Endothelial cell (in vitro differentiated cells): ENCODE measurements at regions not wholly inside any gene's neighbourhood (a gene's known extent, or its start where the extent isn't known, plus 50 kb on each side); places are given as distances from the start of the nearest gene placed in this dataset.
A peak's percentile ranks its signal among the peaks of the same experiment; 100 is the strongest.

Experiments used
- DNase-seq: peaks from one replicate; pipeline ENCODE4 v3.0.0; 2021; ENCODE audit warnings: low spot score
- H3K27ac Mint-ChIP-seq: one replicate; pipeline ENCODE4 v1.8.0; 2021; ENCODE audit warnings: mixed read lengths, inconsistent platforms; ENCODE audit not compliant: unreplicated experiment
- H3K27me3 Mint-ChIP-seq: one replicate; pipeline ENCODE4 v1.8.0; 2021; ENCODE audit warnings: mild to moderate bottlenecking, moderate library complexity, mixed read lengths, inconsistent platforms; ENCODE audit not compliant: unreplicated experiment
- H3K36me3 Mint-ChIP-seq: one replicate; pipeline ENCODE4 v1.8.0; 2021; ENCODE audit warnings: mild to moderate bottlenecking, low read depth, mixed read lengths, inconsistent platforms; ENCODE audit not compliant: unreplicated experiment
- H3K4me1 Mint-ChIP-seq: one replicate; pipeline ENCODE4 v1.8.0; 2021; ENCODE audit warnings: mild to moderate bottlenecking, mixed read lengths, inconsistent platforms; ENCODE audit not compliant: unreplicated experiment
- H3K4me3 Mint-ChIP-seq: one replicate; pipeline ENCODE4 v1.8.0; 2021; ENCODE audit warnings: mild to moderate bottlenecking, mixed read lengths, inconsistent platforms; ENCODE audit not compliant: unreplicated experiment
- H3K9me3 Mint-ChIP-seq: one replicate; pipeline ENCODE4 v1.8.0; 2021; ENCODE audit warnings: mixed read lengths, inconsistent platforms; ENCODE audit not compliant: unreplicated experiment
- CTCF ChIP-seq: fragments of 200-600 bp; sonication (generic); IDR thresholded peaks from one replicate; pipeline ENCODE4 v1.5.0; 2021; ENCODE audit warnings: antibody characterized with exemption; ENCODE audit not compliant: unreplicated experiment

GRCh38 chr22:40118979-40119378, 58.7 kb upstream of the TNRC6B start:
- DNase-seq, result no peak
- Mint-ChIP-seq H3K27me3 (peaks cover 5% of the 10 kb centered on the region), H3K9me3 (no peaks in the 10 kb centered on the region), H3K4me1 (peaks cover 57% of the 10 kb centered on the region), H3K4me3 (no peak overlapping the region), H3K27ac (peak overlapping the region; percentile 45), H3K36me3 (no peaks in the 10 kb centered on the region)
- no peak for TF ChIP-seq CTCF

GRCh38 chr22:40120848-40121247, 56.9 kb upstream of the TNRC6B start:
- peak overlapping the region; percentile 91 for H3K27ac Mint-ChIP-seq

DNA sequence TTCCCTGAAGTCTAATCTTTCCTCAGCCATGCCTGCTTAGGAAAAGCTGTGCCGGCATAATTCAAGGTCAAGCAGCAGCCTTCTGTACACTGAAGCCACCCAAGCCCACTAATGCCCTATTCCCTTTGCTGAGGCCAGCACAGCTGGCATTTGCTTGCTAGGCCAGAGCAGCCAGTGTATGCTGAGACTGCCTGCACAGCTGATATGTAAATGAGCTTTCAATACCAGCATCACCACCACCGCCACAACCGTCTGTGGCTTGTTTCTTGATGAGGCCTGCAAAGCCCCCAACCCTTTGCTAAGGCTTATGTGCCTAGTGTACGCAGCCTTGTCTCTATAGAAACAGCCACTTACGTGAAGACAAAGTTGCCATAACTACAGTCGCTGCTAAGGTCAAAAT, 56.3 kb upstream of the TNRC6B start:
- peaks cover 4% of the 10 kb centered on the region for H3K27me3 Mint-ChIP-seq
- H3K4me3 Mint-ChIP-seq, result no peak overlapping the region
- H3K27ac Mint-ChIP-seq, result peak overlapping the region; percentile 91
- H3K9me3 Mint-ChIP-seq, result no peaks in the 10 kb centered on the region
- no peak for DNase-seq
- peaks cover 47% of the 10 kb centered on the region for H3K4me1 Mint-ChIP-seq
- H3K36me3 Mint-ChIP-seq, result no peaks in the 10 kb centered on the region
- TF ChIP-seq CTCF, result no peak

More at GRCh38 chr22:40120848-40121247, 56.9 kb upstream of the TNRC6B start:
- no peak for DNase-seq
- H3K27me3 Mint-ChIP-seq, result peaks cover 5% of the 10 kb centered on the region
- no peak for TF ChIP-seq CTCF
- no peak overlapping the region for H3K4me3 Mint-ChIP-seq
- H3K9me3 Mint-ChIP-seq, result no peaks in the 10 kb centered on the region
- H3K36me3 Mint-ChIP-seq, result no peaks in the 10 kb centered on the region
- peaks cover 52% of the 10 kb centered on the region for H3K4me1 Mint-ChIP-seq

- Mint-ChIP-seq H3K27ac (no peak overlapping the region), H3K27me3 (peaks cover 4% of the 10 kb centered on the region), H3K9me3 (no peaks in the 10 kb centered on the region), H3K4me1 (peaks cover 38% of the 10 kb centered on the region), H3K36me3 (peaks cover 5% of the 10 kb centered on the region), H3K4me3 (no peak overlapping the region)
- no peak for TF ChIP-seq CTCF
- no peak for DNase-seq
Observed at GRCh38 chr22:40122792-40123191, 54.9 kb upstream of the TNRC6B start.

DNA sequence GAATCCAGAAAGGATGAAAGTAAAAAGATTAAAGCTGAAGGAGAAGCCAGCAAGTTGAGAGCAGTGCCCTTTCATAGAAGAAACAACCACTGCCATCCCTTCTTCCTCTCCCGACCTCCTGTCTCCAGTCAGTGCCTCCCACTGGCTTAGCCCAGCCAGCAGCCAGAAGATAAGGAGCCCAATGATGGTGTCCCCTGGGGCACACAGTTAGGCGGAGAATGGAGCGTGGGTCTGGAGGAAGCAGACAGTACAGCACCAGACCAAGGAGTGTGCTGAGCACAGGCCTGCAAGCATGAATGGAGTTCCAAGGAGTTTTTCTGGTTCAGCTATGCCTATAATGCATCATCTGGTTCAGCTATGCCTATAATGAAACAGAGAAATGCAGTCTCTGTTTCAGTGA, 54.3 kb upstream of the TNRC6B start:
- Mint-ChIP-seq H3K4me1 (peaks cover 38% of the 10 kb centered on the region), H3K4me3 (no peak overlapping the region), H3K36me3 (peaks cover 5% of the 10 kb centered on the region), H3K9me3 (no peaks in the 10 kb centered on the region), H3K27ac (no peak overlapping the region), H3K27me3 (peaks cover 3% of the 10 kb centered on the region)
- DNase-seq, result no peak
- no peak for TF ChIP-seq CTCF
